ENCODE measurements at regions not wholly inside any gene's neighbourhood (a gene's known extent, or its start where the extent isn't known, plus 50 kb on each side); places are given as distances from the start of the nearest gene placed in this dataset.

DNA sequence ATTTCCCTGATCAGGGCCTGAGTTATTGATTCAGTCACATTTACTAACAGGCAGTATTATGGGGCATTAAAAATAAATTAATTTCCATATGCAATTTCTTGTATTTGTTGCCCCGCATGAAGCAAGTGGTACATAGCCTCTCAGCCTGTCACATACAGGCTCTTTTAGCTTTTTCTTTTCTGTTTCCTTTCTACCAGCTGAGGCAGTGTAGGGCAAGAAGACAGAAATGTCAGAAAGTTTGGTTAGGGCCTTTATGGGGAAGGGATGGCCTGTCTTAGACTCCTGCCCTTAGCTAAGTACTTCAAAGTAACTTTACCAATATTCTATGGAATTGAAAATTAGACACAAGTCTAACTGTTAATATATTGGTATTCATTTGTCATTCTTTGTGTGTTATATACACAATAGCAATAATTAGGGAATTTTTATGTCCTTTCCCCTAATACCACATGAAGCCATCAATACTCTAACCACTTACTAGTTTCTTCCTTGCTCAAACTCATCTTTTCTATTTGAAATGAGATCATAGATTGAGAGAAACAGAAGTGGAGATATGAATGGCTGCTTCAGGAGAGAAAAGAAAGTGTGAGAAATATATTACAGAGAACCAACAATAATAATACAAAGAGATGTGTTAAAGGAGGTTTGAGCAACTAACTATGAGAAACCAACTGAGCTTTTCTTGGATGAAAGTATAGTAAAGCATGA, 669.6 kb downstream of the PCDH17 start:
- ChIA-PET CTCF (no interaction called here), POLR2A (no interaction called here)
- Histone ChIP-seq H3K9me3 (ENCODE audit: control insufficient read depth in 2 of 3, low read length in 3 of 3) (no peaks in the 10 kb centered on the region), H3K36me3 (ENCODE audit: control insufficient read depth in 2 of 3, insufficient read depth in 3 of 3, low read length in 3 of 3) (no peaks in the 10 kb centered on the region), H3K27ac (ENCODE audit: low read depth, low read length) (no peak overlapping the region), H3K27me3 (ENCODE audit: control insufficient read depth in 2 of 2, insufficient read depth in 2 of 2, low read length in 2 of 2) (no peaks in the 10 kb centered on the region), H3K4me3 (ENCODE audit: low read length) (no peak overlapping the region), H3K4me1 (ENCODE audit: control insufficient read depth in 2 of 2, insufficient read depth in 2 of 2, low read length in 2 of 2) (no peaks in the 10 kb centered on the region)
- intact Hi-C loops (cut with micrococcal nuclease) = no loop called here
- Mint-ChIP-seq H3K27ac (no peak overlapping the region), H3K4me1 (no peaks in the 10 kb centered on the region), H3K4me3 (no peak overlapping the region), H3K9me3 (peaks cover 0 to 6% (median 0%) of the 10 kb centered on the region in 11 donors), H3K27me3 (no peaks in the 10 kb centered on the region), H3K36me3 (no peaks in the 10 kb centered on the region)
- ATAC-seq = no peak
- DNase-seq = no peak

DNA sequence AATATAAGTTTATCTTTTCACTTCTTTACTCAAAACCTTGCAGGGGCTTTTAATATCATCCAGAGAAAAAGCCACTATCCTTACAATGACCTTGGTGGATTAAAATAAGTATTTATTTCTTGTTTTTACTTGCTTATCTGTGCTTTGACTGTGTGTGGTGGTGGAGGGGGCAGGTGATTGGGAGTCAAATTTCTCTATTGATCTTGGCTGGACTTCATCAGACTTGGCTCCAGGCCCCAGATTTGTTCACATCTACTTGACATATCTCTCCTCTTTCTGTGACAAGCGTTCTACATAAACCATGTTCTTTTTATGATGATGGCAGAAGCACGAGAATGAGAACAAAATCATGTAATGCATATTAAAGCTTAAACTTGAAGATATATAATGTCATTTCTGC, 670.8 kb downstream of the PCDH17 start:
- DNase-seq (no peak), ATAC-seq (no peak)
- Histone ChIP-seq H3K27me3 (ENCODE audit: control insufficient read depth in 2 of 2, insufficient read depth in 2 of 2, low read length in 2 of 2) (no peaks in the 10 kb centered on the region), H3K4me3 (ENCODE audit: low read length) (no peak overlapping the region), H3K9me3 (ENCODE audit: control insufficient read depth in 2 of 3, low read length in 3 of 3) (no peaks in the 10 kb centered on the region), H3K36me3 (ENCODE audit: control insufficient read depth in 2 of 3, insufficient read depth in 3 of 3, low read length in 3 of 3) (no peaks in the 10 kb centered on the region), H3K4me1 (ENCODE audit: control insufficient read depth in 2 of 2, insufficient read depth in 2 of 2, low read length in 2 of 2) (no peaks in the 10 kb centered on the region), H3K27ac (ENCODE audit: low read depth, low read length) (no peak overlapping the region)
- Mint-ChIP-seq H3K9me3 (peaks cover 0 to 7% (median 0%) of the 10 kb centered on the region in 11 donors), H3K27me3 (no peaks in the 10 kb centered on the region), H3K27ac (no peak overlapping the region), H3K36me3 (no peaks in the 10 kb centered on the region), H3K4me1 (no peaks in the 10 kb centered on the region), H3K4me3 (no peak overlapping the region)
- ChIA-PET POLR2A (no interaction called here), CTCF (interaction anchor here (0.5 kb wide), 1 partner anchor 131 kb away, joined by 3 read pairs; no protein-coding TSS in a partner anchor)
- intact Hi-C loops (cut with micrococcal nuclease) = no loop called here

DNA sequence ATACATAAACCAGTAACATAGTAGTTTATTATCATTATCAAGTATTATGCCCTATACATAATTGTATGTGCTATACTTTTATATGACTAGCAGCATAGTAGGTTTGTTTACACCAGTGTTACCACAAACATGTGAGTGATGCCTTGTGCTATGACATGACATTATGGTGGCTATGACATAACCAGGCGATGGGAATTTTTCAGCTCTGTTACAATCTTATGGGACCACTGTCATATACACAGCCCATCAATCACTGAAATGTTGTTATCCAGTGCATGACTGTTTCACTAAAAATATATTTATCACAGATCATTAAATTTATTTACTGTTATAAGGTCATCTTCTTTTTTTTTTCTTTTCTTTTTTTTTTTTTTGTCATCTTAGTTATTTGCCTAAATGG, 674.5 kb downstream of the PCDH17 start:
- CTCF ChIA-PET = no interaction called here
- Mint-ChIP-seq H3K4me1 (no peaks in the 10 kb centered on the region), H3K36me3 (no peaks in the 10 kb centered on the region), H3K9me3 (peaks cover 0 to 10% (median 0%) of the 10 kb centered on the region in 11 donors), H3K27ac (no peak overlapping the region), H3K4me3 (no peak overlapping the region), H3K27me3 (no peaks in the 10 kb centered on the region)
- DNase-seq (no peak), ATAC-seq (no peak)
- intact Hi-C loops (cut with micrococcal nuclease) = no loop called here
- Histone ChIP-seq H3K27me3 (ENCODE audit: control insufficient read depth in 2 of 2, insufficient read depth in 2 of 2, low read length in 2 of 2) (no peaks in the 10 kb centered on the region), H3K4me3 (ENCODE audit: low read length) (no peak overlapping the region), H3K27ac (ENCODE audit: low read depth, low read length) (no peak overlapping the region), H3K36me3 (ENCODE audit: control insufficient read depth in 2 of 3, insufficient read depth in 3 of 3, low read length in 3 of 3) (no peaks in the 10 kb centered on the region), H3K9me3 (ENCODE audit: control insufficient read depth in 2 of 3, low read length in 3 of 3) (no peaks in the 10 kb centered on the region), H3K4me1 (ENCODE audit: control insufficient read depth in 2 of 2, insufficient read depth in 2 of 2, low read length in 2 of 2) (no peaks in the 10 kb centered on the region)
- POLR2A ChIA-PET = no interaction called here

DNA sequence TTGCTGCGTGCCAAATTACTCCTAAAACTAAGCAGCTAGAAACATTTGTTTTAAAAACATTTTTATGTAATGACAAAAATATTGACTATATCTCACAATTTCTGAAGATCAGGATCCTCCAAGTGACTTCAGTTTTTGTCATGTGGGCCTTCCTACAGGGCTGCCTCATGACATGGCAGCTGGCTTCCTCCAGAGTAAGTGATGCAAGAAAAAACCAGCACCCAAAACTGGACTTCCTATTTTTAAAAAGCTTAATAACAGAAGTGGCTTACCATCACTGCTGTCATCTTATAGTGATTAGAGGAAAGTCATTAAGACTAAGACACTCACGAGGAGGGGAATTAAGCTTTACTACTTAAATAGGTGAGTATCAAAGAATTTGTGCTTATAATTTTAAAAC, 681.7 kb downstream of the PCDH17 start:
- Histone ChIP-seq H3K4me3 (ENCODE audit: low read length) (no peak overlapping the region), H3K9me3 (ENCODE audit: control insufficient read depth in 2 of 3, low read length in 3 of 3) (no peaks in the 10 kb centered on the region), H3K27ac (ENCODE audit: low read depth, low read length) (no peak overlapping the region), H3K36me3 (ENCODE audit: control insufficient read depth in 2 of 3, insufficient read depth in 3 of 3, low read length in 3 of 3) (no peaks in the 10 kb centered on the region), H3K27me3 (ENCODE audit: control insufficient read depth in 2 of 2, insufficient read depth in 2 of 2, low read length in 2 of 2) (no peaks in the 10 kb centered on the region), H3K4me1 (ENCODE audit: control insufficient read depth in 2 of 2, insufficient read depth in 2 of 2, low read length in 2 of 2) (no peaks in the 10 kb centered on the region)
- intact Hi-C loops (cut with micrococcal nuclease) = no loop called here
- ChIA-PET CTCF (no interaction called here), POLR2A (no interaction called here)
- Mint-ChIP-seq H3K4me3 (no peak overlapping the region), H3K4me1 (no peaks in the 10 kb centered on the region), H3K27ac (no peak overlapping the region), H3K36me3 (no peaks in the 10 kb centered on the region), H3K27me3 (no peaks in the 10 kb centered on the region), H3K9me3 (peaks cover 0 to 11% (median 0%) of the 10 kb centered on the region in 11 donors)
- ATAC-seq = no peak
- no peak for DNase-seq

DNA sequence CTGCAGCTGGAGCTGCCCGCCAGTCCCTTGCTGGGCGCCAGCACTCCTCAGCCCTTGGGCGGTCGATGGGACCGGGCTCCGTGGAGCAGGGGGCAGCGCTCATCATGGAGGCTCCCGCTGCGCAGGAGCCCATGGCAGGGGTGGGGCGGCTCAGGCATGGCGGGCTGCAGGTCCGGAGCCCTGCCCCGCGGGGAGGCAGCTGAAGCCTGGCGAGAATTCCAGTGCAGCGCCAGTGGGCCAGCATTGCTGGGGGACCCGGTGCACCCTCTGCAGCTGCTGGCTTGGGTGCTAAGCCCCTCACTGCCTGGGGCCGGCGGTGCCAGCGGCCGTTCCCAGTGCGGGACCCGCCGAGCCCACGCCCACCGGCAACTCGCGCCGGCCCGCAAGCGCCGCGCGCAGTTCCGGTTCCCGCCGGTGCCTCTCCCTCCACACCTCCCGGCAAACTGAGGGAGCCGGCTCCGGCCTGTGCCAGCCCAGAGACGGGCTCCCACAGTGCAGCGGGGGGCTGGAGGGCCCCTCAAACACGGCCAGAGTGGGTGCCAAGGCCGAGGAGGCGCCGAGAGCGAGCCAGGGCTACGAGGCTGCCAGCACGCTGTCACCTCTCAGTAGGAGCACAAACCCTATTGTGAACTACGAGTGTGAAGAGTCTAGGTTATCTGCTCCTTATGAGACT, 687.1 kb downstream of the PCDH17 start:
- ATAC-seq = no peak
- Histone ChIP-seq H3K4me3 (ENCODE audit: low read length) (no peak overlapping the region), H3K27ac (ENCODE audit: low read depth, low read length) (no peak overlapping the region), H3K27me3 (ENCODE audit: control insufficient read depth in 2 of 2, insufficient read depth in 2 of 2, low read length in 2 of 2) (no peaks in the 10 kb centered on the region), H3K9me3 (ENCODE audit: control insufficient read depth in 2 of 3, low read length in 3 of 3) (no peaks in the 10 kb centered on the region), H3K4me1 (ENCODE audit: control insufficient read depth in 2 of 2, insufficient read depth in 2 of 2, low read length in 2 of 2) (no peaks in the 10 kb centered on the region), H3K36me3 (ENCODE audit: control insufficient read depth in 2 of 3, insufficient read depth in 3 of 3, low read length in 3 of 3) (no peaks in the 10 kb centered on the region)
- CTCF ChIA-PET = no interaction called here
- Mint-ChIP-seq H3K4me1 (no peaks in the 10 kb centered on the region), H3K27ac (no peak overlapping the region), H3K9me3 (peaks cover 0 to 11% (median 0%) of the 10 kb centered on the region in 11 donors), H3K4me3 (no peak overlapping the region), H3K36me3 (no peaks in the 10 kb centered on the region), H3K27me3 (no peaks in the 10 kb centered on the region)
- intact Hi-C loops (cut with micrococcal nuclease) = no loop called here
- DNase-seq = no peak
- POLR2A ChIA-PET = no interaction called here

DNA sequence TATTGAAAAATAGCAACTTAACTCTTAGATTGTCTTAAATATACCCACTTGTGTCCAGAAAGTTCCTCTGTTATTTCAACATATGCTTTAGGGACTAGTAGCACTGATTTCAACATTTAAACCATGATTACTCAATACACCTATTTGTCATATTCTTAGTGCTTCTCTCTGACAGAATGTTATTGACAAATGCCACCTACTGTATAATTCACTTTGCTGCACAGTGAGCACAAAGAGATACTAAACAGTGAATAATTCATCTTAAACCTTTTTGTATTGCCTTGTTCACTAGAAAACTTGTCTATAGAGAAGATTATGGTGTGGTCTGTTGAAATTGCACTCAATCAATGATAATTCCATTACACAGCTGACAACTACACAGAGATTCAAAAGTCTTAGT, 692.6 kb downstream of the PCDH17 start:
- POLR2A ChIA-PET = no interaction called here
- no peak overlapping the region for H3K27ac Mint-ChIP-seq
- intact Hi-C loops (cut with micrococcal nuclease) = no loop called here
- DNase-seq = no peak
- no peaks in the 10 kb centered on the region for H3K27me3 Mint-ChIP-seq
- H3K36me3 Mint-ChIP-seq = no peaks in the 10 kb centered on the region
- no peak for ATAC-seq
- no peak overlapping the region for H3K4me3 Mint-ChIP-seq
- peaks cover 0 to 5% (median 0%) of the 10 kb centered on the region in 11 donors for H3K9me3 Mint-ChIP-seq
- no peaks in the 10 kb centered on the region for H3K4me1 Mint-ChIP-seq
- Histone ChIP-seq H3K9me3 (ENCODE audit: control insufficient read depth in 2 of 3, low read length in 3 of 3) (no peaks in the 10 kb centered on the region), H3K4me3 (ENCODE audit: low read length) (no peak overlapping the region), H3K36me3 (ENCODE audit: control insufficient read depth in 2 of 3, insufficient read depth in 3 of 3, low read length in 3 of 3) (no peaks in the 10 kb centered on the region), H3K27me3 (ENCODE audit: control insufficient read depth in 2 of 2, insufficient read depth in 2 of 2, low read length in 2 of 2) (no peaks in the 10 kb centered on the region), H3K27ac (ENCODE audit: low read depth, low read length) (no peak overlapping the region), H3K4me1 (ENCODE audit: control insufficient read depth in 2 of 2, insufficient read depth in 2 of 2, low read length in 2 of 2) (no peaks in the 10 kb centered on the region)
- CTCF ChIA-PET = no interaction called here

DNA sequence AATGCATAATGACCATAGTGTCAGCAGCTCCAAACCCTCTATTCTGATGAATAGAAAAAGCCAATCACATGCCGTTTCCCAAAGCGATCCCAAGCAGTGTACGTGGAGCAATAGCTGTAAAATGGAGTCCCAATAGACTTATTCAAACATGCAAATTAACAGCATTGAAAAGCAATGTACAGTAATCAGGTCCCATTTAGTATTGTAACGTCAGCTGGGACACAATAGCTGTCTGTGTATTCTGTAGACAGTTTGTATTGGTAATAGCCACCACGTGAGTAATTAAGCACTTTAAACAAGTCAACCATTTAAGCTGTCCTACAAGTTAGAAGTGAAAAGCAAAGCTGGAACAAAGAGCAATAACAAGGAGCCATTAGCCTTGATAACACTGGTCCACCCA, 698.2 kb downstream of the PCDH17 start:
- H3K9me3 ChIP-seq (ENCODE audit: control insufficient read depth in 2 of 3, low read length in 3 of 3) = no peaks in the 10 kb centered on the region
- Mint-ChIP-seq H3K9me3 (peaks cover 0 to 6% (median 1%) of the 10 kb centered on the region in 11 donors), H3K27me3 (no peaks in the 10 kb centered on the region), H3K4me3 (no peak overlapping the region), H3K27ac (no peak overlapping the region), H3K4me1 (no peaks in the 10 kb centered on the region), H3K36me3 (no peaks in the 10 kb centered on the region)
- no peak overlapping the region for H3K4me3 ChIP-seq (ENCODE audit: low read length)
- intact Hi-C loops (cut with micrococcal nuclease) = no loop called here
- H3K27ac ChIP-seq (ENCODE audit: low read depth, low read length) = no peak overlapping the region
- H3K27me3 ChIP-seq (ENCODE audit: control insufficient read depth in 2 of 2, insufficient read depth in 2 of 2, low read length in 2 of 2) = no peaks in the 10 kb centered on the region
- CTCF ChIA-PET = no interaction called here
- no peaks in the 10 kb centered on the region for H3K4me1 ChIP-seq (ENCODE audit: control insufficient read depth in 2 of 2, insufficient read depth in 2 of 2, low read length in 2 of 2)
- ATAC-seq (no peak), DNase-seq (no peak)
- no peaks in the 10 kb centered on the region for H3K36me3 ChIP-seq (ENCODE audit: control insufficient read depth in 2 of 3, insufficient read depth in 3 of 3, low read length in 3 of 3)
- POLR2A ChIA-PET = no interaction called here
